GM18519 (cell line): ENCODE measurements at regions not wholly inside any gene's neighbourhood (a gene's known extent, or its start where the extent isn't known, plus 50 kb on each side); places are given as distances from the start of the nearest gene placed in this dataset.

Experiments
- ATAC-seq: cut with Tn5 transposase; IDR thresholded peaks from one replicate; pipeline ENCODE4 v1.9.1; 2021; ENCODE audit warnings: mild to moderate bottlenecking, moderate library complexity; ENCODE audit not compliant: unreplicated experiment, low FRiP score

DNA sequence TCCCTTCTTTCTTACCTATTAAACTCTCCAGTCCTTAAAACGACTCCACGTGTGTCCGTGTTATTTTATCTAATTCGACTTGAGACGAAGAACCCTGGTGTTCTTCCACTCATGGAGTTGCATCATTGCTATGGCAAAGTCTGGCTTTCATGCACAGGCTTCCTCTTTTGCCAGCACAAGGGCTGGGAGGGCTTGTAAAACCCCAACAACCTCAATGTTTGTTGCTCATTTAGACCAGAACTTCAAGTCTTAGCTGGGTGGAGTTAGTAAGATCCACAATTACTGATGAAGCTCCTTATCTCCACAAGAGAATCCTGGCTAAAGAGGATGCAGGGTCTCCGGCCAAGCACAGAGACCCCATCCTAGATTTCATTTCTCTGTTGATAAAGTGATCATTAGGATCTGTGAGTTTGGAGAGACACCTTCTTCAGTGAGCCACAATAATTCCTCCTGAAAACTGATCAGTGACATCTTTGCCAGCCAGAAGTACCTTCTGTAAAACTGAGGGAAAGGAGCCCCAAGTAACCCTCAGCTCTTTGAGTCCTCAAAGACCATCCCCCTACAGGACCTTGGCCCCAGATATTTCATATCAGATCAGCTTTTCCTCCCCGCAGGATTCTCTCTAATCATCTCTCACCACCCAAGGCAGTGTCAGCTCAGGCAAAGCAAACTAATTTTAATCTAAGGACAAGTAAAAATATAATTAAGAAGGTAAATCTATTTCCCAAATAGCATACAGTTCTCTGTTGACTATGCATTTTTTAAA is 514.6 kb downstream of the FUT8 start:
- no peak for ATAC-seq

DNA sequence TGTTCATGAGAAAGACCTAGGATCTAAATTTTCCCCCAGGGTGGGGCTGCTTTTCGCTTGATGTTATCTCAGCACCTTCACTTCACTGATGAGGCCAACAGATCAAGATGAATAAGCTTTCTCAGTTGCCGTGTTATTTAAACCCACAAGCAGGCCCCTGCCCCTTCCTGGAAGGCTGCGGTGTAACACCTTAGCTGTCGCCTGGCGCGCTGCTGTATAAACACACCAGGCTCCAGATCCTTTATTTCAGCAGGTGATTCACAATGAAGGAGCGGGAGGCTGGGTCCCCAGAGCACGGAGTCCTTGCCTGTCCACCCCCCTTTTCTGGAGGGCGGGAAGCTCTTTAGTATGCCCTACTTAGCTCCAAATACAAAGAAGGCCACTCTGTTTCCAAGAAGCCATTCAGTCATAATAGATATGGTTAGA is 515.4 kb downstream of the FUT8 start:
- ATAC-seq, result no peak

DNA sequence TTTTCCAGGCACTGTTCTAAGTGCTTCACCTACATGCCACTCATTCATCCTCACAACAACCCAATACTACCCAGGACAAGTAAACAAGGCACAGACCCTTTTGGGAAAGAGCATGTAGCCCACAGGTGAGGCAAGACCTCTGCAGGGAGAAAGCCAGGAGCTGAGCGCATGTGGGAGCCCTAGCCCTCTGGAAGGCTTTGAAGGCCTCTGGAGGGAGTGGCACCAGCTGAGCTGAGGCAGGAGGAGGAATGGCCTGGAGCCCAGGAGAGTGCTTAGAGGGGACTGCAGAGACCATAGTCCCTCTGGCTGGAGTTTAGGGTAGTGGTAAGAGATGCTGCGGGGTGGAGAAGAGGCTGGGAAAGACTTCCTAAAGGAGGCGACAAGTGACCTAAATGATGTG is 516.5 kb downstream of the FUT8 start:
- ATAC-seq, result no peak

DNA sequence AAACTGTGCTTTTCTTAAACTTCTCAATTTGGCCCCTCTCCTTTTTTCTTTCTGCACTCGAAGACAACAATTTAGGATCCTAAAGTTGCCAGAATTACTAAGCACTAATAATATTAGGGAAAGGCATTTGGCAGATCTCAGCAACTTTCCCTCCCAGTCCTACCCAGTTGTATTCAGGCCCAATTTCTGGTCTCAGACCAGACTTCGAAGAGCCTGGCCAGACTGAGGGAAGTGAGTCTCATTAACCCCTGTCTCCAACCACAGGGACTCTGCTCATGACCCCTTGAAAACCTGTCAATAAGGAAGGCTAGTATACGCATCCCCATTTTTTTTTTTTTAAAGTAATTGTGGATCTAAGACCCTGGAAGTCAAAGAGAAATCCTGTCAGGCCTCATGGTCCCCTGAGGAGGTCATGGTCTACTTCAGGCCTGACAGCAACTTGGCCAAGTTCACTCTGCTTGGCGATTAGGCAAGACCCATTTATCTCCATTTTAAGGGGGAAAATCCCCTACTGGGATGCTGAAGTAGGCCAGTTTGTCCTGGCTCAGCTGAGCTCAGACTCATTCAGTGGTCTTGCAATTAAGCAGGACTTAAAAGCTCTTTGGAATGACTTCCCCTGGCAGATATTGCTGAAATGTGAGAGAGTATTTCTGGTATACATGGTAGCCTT is 521.0 kb downstream of the FUT8 start:
- no peak for ATAC-seq

- ATAC-seq, result no peak
Observed at GRCh38 chr14:65934070-65934435, 521.5 kb downstream of the FUT8 start.

GRCh38 chr14:65936342-65936975 is 523.9 kb downstream of the FUT8 start:
- no peak for ATAC-seq

DNA sequence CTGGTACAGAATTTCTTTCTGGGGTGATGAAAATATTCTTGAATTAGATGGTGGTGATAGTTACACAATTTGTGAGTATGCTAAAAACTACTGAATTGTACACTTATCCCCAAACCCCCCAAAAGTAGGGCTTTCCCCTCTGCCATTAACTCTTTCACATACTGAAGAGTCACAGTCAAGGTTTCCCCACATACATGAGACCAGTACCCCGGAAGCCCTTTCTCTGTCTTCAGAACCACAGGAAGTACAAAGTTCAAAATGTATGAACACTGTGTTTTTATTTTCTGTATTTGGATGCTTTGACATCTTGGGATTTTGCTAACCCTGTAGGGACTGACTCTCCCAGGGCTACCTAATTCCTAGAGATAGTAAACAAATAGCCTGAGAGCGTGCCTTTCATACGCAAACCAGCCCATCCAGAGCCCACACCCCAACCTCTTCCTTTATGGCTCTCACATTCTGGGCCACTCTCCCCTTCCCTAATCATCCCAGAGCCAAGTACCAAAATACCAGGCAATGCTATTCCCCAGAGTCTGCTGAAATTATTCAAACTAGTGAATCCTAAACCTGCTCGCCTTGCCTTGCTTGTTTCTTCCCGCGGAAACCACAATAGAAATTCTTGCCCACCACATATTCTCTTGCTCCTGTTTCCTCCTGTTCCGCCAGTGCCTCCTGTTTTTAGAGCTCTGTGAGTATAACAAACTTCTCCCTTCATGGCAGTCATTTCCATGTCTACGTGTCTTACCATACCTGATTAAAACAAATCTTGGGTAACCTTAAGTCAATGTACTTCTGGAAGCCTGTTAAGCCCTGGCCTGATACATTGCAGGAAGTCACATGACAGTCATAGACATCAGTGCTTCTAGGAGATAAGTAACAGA is 524.8 kb downstream of the FUT8 start:
- ATAC-seq, result no peak

DNA sequence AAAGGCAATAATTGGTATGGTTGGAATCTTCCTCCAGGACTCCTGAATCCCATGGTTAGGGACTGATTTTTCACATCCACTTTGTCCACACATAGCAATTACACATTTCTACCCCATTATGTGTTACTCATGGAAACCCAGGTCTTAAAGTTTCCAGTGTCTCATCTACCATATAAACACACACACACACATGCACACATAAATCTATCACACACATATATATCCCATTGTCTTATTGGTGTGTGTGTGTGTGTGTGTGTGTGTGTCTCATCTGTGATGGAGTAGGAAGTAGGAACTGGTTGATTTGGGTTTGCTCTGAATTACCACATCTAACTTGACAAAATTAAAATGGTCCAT is 525.4 kb downstream of the FUT8 start:
- no peak for ATAC-seq

DNA sequence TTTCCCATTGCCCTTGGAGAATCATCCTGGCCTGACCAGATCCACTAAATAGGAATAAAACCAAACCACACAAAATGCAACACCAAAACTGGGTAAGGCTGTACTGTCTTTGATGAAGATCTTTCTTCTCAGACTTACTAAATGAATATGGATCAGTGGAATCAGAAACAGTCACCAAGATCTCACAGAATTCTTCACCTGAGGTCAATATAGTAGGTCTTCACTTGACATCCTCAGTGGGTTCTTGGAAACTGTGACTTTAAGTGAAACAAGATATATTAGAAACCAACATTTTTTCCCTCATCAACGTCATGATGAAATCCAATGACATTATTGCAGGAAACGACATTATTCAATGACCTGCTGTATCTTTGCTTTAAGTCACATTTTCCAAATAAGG is 526.2 kb downstream of the FUT8 start:
- ATAC-seq, result no peak

- no peak for ATAC-seq
Observed at GRCh38 chr14:65939184-65939583, 526.7 kb downstream of the FUT8 start.

DNA sequence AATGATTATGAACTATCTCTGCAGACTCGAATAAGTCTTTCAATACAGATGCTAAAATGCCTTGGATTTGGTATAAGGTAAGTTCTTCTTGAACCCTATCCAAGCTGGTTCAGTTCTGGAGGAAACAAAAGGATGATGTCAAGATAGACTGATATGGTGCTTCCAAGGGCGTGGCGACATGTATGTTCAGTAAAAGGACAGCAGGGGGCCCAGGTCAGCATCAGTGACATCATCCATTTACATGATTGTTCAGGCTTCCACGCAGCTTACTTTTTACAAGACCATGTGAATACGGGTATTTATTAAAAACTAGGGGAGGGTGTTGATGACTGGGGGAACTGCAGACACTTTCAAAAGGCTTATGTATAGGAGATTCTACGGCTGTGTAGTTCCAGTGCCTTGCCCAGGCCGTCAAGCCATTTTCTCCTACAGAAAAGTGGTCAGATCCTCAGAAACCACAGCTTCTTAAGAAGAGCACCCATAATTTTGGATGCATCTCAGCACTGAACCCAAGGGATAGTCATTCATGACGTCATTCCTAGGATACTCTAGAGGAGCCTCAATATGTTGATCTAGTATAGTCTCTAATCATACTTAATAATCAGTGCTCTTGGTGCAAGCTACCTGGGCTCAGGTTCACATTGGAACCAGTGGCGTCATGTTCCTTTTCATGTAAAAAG is 527.7 kb downstream of the FUT8 start:
- no peak for ATAC-seq

DNA sequence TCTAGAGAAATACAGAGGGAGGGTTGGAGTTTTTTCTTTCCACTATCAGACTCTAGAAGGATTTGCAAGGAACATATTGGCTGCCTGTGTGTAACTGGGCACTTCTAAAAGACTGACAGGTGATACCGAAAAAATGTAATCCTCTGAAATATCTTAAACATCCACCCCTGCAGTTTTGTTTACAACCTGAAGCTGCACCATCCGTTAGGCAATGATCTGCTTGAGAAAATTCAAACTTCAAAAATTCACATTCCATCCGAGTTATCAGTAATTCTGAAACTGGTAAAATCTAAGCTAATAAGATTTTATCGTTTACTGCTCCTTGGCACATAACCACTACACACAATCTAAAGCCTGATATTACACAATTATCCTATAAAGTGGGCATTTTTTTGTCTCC is 528.6 kb downstream of the FUT8 start:
- ATAC-seq, result no peak

DNA sequence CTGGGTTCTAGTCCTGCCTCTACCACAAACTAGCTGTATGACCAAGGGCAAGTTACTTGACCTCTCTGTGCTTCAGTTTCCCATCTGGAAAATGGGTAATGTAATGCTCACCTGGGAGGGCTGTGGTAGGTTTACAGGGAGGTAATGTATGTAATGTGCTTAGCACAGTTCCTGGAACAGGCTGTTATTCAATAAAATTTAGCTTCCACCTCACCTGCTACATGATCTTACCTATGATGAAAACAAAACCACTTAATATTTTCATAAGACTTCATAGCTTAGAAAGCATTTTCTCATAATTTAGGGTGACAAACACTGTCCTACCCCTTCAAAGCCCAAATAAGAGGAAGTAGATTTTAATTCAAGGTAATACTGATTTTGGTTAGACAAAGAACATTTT is 530.6 kb downstream of the FUT8 start:
- ATAC-seq, result no peak

- ATAC-seq, result no peak
Observed at GRCh38 chr14:65943916-65944410, 531.4 kb downstream of the FUT8 start.

GRCh38 chr14:65945327-65945726 is 532.8 kb downstream of the FUT8 start:
- ATAC-seq, result no peak

- no peak for ATAC-seq
Observed at GRCh38 chr14:65946494-65946893, 534.0 kb downstream of the FUT8 start.

- ATAC-seq, result no peak
Observed at GRCh38 chr14:65948302-65948701, 535.8 kb downstream of the FUT8 start.

DNA sequence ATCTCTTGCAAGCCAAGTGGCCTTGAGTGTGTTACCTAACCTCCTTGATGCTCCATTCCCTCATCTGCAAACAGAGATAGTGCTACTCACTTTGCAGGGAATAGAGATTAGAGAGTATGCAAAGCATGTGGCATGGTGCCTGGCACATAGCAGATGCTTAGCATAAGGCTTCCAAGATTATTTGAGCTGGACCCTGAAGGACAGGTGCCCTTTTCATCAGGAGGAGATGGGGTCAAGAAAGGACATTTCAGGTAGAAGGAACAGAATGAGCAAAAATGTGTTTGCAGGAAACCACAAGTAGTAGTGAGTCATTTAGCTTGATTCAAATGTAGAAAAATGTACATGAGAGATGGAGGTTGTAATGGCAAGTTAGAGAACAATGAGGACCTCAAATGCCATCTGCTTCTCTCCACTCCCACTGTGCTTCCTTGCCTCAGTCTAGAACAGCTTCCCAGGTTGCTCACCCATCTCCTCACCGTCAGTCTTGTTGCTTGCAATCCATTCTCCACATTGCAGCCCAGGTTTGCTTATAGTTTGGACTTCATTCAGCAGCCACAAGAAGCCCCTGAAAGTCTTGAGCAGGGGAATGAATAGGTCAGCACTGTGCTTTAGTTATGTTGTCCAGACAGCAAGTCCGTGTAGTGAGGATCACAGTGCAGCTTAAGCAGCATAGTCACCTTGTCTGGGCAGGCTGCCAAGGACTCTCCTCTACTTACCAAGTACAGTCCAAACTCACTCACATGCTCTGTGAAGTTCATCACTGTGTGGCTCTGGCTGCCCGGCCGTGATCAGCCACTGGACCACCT is 536.3 kb upstream of the CCDC196 start:
- ATAC-seq, result no peak

GRCh38 chr14:65954942-65955341 is 531.2 kb upstream of the CCDC196 start:
- ATAC-seq, result no peak
